Frontal cortex (tissue), 3 donors: ENCODE measurements at regions not wholly inside any gene's neighbourhood (a gene's known extent, or its start where the extent isn't known, plus 50 kb on each side); places are given as distances from the start of the nearest gene placed in this dataset.

ENCODE experiments used
- DNase-seq, 2 donors: peaks; one replicate each; pipeline ENCODE4 v3.0.0; 2012; ENCODE audit warnings: low spot score in 2 of 2
- FAIRE-seq: peaks from 2 replicates; lab custom pipeline; 2012; peaks lifted over from hg19 to GRCh38; lab: Jason Lieb, UNC
- donor health status: control.
- donor health status: control.
- donor health status: control.

DNA sequence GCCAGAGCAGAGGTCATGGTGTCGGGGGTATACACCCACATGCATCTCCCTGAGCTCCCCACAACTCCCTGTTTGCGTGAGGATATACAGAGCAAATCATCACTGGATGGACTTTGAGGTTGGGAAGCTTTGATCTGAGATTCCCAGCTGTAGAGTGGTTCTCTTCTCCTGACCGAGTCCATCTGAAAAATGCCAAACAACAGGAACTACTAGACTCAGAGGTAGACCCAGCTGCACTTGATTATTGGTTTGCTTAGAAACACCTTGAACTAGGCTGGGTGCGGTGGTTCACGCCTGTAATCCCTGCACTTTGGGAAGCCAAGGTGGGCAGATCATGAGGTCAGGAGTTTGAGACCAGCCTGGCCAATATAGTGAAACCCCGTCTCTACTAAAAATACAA is 125.0 kb downstream of the UNC5CL start:
- FAIRE-seq (no peak), DNase-seq (no peak)

DNA sequence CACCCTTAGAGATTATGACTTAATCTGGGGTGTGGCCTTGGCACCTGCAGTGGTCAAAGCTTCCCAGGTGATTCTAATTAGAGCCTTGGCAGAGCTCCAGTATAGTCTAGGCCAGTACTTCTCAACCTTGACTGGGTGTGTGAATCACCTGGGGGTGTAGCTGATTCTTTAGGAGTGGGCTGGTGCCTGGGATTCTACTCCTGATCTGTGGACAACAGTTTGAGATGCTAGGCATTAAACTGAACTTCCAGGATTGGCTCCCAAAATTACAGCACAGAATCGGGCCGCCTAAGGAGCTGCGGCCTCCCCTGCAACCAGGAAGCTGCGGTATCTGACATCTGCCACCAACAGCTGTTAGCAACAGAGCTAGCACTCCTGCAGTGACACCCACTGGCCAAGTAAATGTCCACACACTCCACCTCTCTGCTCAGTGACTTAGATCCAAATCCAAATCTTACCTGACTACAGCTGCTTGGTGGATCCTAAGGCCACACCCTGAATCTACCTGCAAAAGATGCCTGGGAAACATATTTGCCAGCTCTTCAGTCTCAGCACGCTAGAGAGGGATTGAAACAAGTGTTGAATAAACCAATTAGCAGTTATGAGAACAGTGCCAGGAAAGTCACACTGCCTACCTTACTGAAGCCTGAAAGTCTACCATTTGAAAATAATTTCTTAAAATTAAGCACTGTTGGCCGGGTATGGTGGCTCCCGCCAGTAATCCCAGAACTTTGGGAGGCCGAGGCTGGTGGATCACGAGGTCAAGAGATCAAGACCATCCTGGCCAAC is 126.7 kb downstream of the UNC5CL start:
- DNase-seq (peak in 1 of 2 donors; percentile 35), FAIRE-seq (no peak)

DNA sequence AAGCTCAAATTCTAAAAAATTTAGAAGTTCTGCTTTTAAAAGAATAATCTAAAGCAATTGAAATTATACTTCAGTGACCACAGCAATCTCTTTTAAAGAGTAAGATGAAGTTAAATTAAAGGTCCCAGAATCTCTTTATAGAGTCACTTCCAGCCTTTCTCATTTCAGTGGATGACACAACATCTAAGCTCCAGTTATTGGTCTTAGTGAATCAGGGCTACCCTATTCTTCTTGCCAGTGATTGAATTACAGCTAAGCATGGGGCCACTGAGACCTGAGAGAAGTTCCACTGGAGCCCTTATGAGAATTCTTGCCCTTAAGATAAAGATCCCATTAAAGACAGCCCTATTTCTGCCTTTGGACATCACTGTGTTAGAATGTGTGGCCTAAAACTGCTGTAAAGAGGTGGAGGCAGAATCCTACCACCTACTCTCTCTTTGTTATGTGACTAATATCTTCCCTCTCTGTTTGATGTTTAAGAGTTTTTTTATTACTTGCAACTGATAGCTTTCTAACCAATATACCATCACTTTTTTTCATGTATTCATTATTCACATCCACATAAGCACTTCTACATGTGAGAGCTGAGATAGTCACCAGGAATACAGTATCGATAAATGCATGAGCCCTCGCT is 128.6 kb downstream of the UNC5CL start:
- FAIRE-seq (no peak), DNase-seq (no peak)

DNA sequence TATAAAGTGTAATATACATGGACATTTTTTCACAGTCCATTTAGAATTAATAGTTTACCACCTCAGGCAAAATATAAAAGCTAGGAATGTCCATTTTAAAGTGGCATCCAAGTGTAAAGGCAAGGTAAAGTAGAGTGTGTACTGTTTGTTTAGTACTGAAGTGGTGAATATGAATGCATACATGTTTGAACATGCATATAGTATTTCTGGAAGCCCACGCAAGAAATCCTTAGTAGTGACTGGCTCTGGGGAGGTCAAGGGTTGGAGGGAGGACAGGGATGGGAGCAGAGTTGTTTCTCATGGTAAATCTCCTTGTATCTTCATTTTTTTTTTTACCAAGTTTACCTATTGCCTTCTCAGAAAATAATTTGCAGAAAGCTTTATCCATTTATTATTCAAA is 129.2 kb downstream of the UNC5CL start:
- FAIRE-seq: no peak
- no peak for DNase-seq

DNA sequence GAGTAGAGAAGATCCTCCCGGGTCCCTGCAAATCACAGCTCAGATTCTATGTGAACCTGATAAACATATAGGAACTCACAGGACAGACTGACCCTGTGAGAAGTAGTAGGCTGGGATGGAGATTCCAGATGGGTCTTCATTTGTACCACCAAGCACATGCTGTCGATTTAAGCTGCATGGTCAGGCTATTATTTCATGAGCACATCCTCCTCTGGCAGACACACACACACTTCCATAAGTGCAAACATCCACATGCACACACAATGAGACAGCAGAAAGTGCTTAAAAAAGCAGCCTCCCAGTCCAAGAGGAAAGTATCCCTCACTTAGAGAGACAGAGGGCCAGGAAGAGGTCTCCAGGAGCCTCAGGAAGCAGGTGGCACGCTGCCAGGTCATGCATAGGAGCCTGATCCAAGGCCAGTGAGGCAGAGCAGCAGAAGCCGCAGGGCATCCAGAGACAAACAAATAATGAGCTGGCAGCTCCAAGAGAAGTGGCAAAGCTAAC is 131.8 kb downstream of the UNC5CL start:
- FAIRE-seq: no peak
- DNase-seq: no peak

DNA sequence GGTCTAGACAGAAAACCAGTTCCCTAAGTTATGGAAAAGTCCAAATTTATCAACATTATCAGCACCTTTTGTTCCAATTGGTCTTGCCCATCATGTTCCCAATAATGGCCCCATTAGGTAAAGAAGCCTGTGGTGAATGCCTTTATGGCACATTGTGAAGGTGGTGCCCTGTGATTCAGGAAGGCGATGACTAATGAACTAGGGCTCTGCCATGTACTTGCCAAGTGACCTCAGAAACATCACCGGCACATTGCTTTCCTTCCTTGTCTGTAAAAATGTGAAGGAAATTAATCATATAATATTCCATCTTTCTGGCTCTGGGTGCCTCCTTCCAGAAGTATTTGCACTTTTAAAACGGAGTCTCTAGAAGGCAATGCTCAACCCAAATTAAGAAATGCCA is 132.3 kb downstream of the UNC5CL start:
- FAIRE-seq (no peak), DNase-seq (no peak)

DNA sequence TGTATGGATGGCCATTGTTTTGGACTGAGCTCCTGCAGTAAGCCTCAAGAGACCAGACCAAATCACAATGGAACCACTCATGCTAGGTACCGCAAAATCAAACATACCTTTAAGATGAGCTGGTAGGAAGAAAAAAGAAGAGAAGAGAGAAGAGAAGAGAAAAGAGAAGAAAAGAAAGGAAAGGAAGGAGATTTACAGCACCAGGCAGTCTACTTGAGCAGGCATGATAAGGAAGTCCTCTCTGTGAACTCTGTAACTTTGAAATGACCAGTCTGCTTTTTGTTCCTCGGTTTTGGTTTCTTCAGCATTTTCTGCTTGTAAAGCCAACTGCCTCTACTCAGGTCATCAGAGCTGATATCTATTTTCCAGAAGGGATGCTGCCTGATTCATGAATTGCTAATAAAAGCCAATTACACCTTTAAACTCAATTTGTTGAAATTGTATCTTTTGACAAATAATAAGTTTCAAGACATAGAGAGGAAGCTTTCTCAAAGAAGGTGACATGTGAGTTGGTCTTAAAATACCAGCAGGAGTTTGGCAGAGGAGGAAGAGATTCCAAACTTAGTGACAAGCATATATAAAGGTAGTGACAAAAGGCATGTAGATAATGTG is 134.3 kb downstream of the UNC5CL start:
- DNase-seq: no peak

DNA sequence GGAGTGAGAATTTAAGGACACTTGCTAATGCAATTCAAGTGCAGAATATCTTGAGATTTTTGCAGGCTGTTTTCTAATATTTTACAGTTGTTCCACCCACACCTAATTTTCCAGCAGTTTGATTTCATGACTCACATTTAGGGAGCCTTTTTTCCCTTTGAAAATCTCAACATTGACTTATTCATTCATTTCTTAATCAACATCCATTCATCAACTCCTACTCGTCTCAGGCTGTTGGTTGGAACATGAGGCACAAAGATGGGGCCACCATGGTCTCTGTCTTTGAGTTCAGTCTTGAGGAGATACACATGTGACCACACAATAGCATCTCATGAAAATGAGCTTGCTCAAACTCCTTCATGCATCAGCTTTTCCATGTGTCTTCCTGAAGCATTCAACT is 135.6 kb downstream of the UNC5CL start:
- no peak for FAIRE-seq

More for the DNA sequence above, 134.3 kb downstream of the UNC5CL start:
- no peak for FAIRE-seq

DNA sequence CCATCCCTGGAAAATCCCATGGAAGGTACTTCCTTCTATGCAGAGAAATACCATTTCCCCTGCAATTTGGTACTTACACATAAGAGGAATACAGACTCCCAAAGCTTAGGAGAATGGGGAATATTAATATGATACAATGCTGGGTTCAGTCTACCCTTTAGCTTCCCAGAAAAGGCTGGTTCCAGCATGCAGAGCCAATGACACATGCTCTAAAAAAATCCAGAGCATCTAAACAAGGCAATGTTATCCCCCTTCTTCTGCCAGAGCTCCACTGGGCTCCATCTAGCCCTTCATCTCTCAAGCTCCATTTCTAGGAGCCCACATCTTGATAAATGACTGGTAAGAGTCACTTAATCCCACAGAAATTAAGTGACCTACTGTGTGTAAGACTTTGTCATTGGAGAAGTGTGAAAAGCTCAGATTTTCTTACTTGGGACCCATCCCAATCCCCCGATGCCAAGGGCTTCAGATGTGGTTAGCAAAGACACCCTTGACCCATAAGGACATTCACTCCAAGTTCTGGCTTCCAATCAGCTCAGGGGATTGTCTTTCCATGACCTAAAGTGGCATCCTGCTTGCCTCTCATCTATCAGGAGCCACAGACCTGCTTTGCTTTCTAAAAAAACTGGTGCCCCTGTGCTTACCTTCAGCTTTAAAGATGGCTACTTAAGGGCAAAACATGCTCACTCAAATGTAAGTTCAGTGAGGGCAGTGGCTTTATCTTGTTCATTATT is 137.5 kb downstream of the UNC5CL start:
- no peak for DNase-seq
- FAIRE-seq: no peak

More for the DNA sequence above, 135.6 kb downstream of the UNC5CL start:
- DNase-seq: no peak

DNA sequence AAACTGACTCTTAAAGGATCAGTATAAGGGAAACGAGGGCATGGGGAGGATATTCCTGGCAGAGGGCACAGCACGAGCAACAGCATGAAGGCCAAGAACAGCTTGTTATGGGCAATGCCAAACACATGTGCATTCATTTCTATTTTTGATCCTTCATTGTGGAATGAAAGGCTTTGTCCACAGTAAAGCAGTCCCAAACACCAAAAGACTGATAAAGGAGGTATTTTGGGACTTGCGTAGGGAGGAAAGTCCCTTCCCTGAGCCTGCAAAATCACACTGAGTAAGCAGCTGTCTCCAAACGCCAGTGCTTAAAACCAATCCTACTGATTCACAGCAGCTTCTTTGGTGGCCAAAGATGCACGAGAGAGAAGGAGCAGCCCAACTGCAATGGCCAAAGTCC is 138.2 kb downstream of the UNC5CL start:
- no peak for DNase-seq
- FAIRE-seq: no peak

DNA sequence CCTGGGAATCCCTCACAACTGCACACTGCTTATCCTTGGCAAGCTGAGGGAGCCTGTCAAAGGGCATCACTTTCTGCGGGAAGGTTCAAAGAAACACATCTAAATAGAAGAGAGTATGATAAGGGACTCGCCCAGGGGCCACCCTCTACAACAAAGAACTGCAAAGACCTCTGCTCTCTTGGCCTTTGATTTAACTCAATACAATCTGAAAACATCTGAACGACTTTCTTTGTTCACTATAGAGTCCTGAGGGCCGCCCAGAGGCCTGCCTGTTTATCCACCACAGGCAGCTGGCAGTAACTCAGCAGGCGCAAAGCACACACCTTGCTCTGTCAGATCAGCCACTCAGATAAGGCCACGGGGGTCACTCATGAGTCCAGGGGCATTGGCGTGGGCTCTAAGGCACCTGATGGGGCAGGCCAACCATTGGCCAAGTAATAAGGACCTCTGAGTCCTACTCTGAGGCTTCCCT is 139.3 kb downstream of the UNC5CL start:
- no peak for FAIRE-seq
- no peak for DNase-seq

DNA sequence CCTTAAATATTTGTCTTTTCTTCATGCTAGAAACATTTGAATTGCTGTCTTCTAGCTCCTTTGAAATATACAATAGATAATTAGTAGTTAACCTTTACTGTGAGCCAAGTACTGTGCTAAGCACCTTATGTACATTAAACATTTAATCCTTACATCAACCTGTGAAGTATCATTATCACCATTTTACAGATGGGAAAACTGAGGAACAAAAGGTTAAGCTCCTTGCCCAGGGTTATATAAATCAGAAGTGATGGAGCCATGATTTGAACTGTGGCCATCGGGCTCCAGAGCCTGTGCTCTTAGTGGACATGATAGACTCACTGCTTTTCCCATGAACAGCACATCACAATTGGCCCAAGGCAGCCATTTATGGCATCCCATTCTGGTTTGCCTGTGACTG is 140.9 kb downstream of the UNC5CL start:
- FAIRE-seq (no peak), DNase-seq (no peak)

DNA sequence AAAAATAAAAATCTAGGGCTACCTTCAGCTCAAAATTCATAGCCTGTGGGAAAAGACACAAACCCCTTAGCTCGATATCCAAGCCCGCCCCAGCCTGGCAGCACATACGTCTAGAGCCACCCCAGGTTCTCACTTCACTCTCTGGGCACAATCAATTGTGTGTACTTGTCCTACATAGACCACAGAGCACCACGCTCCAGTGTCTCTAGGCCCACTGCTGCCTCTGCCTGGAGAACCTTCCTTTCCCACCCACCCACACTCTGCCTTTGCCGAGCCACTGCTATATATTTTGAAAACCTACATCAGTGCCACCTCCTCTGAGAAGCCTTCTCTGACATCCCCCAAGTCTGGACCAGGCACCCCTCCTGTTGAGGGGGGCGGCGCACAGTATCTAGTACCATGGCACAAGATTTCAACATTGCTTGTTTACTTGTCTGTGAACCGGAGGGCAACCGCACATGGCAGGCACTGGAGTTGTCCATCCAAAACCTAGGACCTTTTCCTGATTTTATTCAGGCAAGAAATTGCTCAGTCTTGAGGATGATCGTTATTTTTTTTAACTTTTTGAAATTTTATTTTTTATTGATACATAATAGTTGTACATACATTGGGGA is 141.5 kb downstream of the UNC5CL start:
- DNase-seq: no peak
- no peak for FAIRE-seq

DNA sequence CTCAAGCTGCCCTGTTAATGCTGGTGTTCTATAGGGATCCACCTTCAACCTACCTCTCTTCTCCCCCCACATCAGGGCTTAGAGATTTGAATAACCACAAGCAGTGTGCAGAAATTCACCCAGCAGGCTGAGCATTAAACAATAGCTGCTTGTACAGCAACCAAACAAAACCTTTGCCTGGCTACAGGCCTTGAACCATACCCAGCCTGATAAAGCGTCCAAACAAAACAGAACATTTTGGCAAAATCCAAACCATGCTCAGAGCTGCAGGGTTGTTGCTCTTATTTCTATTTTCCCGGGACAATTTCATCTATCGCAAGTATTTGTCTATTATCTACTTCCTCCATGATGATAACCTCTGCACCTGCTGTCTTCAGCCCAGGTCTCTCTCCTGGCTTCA is 142.3 kb downstream of the UNC5CL start:
- DNase-seq (no peak), FAIRE-seq (no peak)

DNA sequence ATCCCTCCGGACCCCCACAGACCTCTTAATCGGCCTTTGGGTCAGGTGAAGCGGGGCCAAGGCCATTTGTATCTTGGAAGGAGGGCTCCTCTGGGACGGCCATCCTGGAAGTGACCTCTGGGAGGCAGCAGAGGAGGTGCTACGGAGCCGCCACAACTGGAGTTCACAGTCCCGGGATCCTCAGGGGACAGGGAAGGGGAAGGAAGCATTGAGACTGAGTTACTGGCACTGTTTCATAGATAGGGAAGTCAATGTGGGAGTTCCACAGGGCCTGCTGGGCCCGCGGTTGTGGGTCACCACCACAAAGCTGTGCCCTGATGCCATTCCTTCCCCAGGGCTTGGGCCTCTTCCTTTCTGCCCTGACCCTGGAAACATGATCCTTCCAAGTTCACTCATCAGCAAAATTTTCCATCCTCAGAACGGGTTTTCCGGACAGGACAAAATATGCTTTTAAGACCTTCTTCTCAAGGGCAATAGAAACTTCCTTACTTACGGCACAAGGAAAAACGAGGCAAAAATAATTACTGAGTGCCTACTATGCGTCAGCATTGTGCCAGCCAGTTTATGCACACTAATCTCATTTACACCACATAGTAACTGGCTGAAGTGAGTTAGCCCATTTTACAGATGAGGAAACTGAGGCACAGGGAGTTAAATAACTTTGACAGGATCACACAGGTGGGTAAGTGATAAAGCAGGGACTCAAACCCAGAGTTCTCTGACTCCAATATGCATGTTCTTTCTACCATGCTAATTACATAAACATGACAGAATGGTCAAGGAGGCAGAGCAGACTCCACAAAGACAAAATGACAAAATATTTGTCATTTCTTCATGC is 143.8 kb downstream of the UNC5CL start:
- no peak for FAIRE-seq
- DNase-seq: peak in 1 of 2 donors; percentile 39

DNA sequence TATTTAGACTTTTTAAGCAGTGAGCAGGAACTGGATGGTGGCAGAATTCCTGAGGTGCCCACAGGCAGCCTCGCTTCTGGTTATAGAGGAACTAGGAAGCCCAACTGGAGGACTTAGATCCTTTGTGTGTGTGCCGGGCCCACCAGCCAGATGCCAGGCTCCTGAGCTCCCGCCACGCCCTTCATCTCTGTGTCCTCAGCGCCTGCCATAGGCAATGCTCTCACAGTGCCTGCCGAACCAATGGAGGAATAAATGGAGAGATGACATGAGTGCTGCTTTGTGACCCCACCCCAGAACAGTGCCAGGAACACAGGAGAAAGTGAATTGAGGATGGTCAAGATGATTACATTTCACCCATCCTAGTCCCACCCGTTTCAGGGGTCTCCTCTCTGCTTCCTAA is 146.0 kb downstream of the UNC5CL start:
- FAIRE-seq: no peak

DNA sequence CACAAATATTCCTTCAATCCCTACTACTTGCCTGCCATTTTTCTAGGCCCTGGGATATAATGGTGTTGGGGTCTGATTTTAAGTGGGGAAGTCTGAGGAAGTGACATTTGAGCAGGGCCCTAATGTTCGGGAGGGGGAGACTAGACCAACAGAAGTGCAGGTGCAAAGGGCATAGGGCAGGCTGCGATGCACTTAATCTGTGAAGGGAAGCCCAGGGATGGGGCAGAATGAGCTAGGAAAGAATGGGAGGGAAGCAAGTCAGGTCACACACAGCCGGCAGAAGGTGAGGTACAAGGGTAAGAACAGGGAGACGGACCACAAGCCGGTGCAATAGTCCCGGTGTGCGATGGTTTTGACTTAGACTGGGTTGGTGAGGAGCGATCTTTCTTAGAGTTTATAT is 146.8 kb downstream of the UNC5CL start:
- FAIRE-seq: no peak
- no peak for DNase-seq

More for the DNA sequence above, 146.0 kb downstream of the UNC5CL start:
- no peak for DNase-seq

DNA sequence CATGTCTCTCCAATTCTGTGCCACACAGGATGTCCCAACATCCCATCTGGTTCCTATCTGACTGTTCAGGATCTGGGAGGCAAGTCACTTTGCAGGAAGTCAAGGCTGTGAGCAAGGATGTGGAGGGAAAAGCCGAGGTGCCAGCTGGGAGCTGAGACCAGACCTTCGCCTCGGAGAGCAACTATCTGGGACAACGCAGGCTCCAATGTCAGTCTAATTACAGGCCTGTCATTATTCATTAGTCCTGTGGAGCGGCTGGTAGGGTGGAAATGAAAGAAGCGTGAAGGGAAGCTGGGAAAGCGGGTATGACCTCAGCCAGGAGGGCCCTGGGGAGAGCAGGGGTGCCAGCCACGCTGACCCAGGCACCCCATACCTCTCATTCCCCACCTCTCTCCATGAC is 147.3 kb downstream of the UNC5CL start:
- DNase-seq (no peak), FAIRE-seq (no peak)

DNA sequence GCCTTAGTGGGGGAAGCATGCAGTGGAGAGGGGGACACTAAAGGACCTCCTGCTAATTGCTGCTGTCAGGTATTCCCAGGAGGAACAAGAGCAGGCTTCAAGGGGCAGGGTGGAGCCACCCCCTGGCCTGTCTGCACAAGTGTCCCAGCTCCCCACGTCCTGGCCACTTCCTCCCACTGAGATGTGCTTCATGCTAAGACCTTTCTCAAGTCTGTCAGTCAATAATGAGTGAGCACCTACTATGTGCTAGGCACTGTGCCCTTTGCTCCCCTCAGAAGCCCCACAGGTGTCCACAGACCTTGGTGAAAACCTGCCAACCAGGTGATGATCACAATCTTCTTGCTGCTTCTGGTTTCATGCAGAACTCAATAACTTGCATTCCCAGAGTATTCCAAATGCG is 147.9 kb downstream of the UNC5CL start:
- FAIRE-seq (no peak), DNase-seq (no peak)
